Heart left ventricle (tissue), 16 donors: ENCODE measurements at regions not wholly inside any gene's neighbourhood (a gene's known extent, or its start where the extent isn't known, plus 50 kb on each side); places are given as distances from the start of the nearest gene placed in this dataset.
A peak's percentile ranks its signal among the peaks of the same experiment; 100 is the strongest.
"Not testable (repeated sequence)": the region's sequence is repeated elsewhere in the genome, so short reads cannot be mapped to it uniquely, and the experiment has no call there.

ENCODE experiments used
- ATAC-seq, 4 donors: fragments of 200-7000 bp; cut with Tn5 transposase; one replicate each; pipeline ENCODE4 v1.9.1; 2020 to 2022; ENCODE audit warnings: moderate library complexity in 4 of 4, mild to moderate bottlenecking in 3 of 4, moderate number of reproducible peaks in 1 of 4
- DNase-seq, 5 donors: peaks; one replicate each; pipeline ENCODE4 v3.0.0-alpha.2; 2020
- H3K27ac ChIP-seq, 12 donors: fragments of 200-600 bp; sonication (generic) in 4 of 12; one replicate each; pipeline versions ENCODE4 v1.5.0 to v1.8.0; 2016 to 2022; ENCODE audit warnings: mild to moderate bottlenecking in 2 of 12
- H3K27me3 ChIP-seq, 9 donors: fragments of 200-600 bp; sonication (generic) in 2 of 9; one replicate each; pipeline versions ENCODE4 v1.5.1 to v1.8.0; 2016 to 2022; ENCODE audit warnings: mild to moderate bottlenecking in 3 of 9
- H3K36me3 ChIP-seq, 9 donors: fragments of 200-600 bp; sonication (generic) in 2 of 9; one replicate each; pipeline versions ENCODE4 v1.5.0 to v1.8.0; 2018 to 2022; ENCODE audit warnings: mild to moderate bottlenecking in 2 of 9
- H3K4me1 ChIP-seq, 12 donors: fragments of 200-600 bp; sonication (generic) in 4 of 12; one replicate each; pipeline versions ENCODE4 v1.5.0 to v1.8.0; 2016 to 2022; ENCODE audit warnings: mild to moderate bottlenecking in 3 of 12
- H3K4me3 ChIP-seq, 12 donors: fragments of 200-600 bp; sonication (generic) in 4 of 12; one replicate each; pipeline versions ENCODE4 v1.5.0 to v1.8.0; 2017 to 2022; ENCODE audit warnings: mild to moderate bottlenecking in 9 of 12, moderate library complexity in 4 of 12
- H3K9me3 ChIP-seq, 12 donors: fragments of 200-600 bp; sonication (generic) in 4 of 12; one replicate each; pipeline versions ENCODE4 v1.5.0 to v1.8.0; 2016 to 2022; ENCODE audit warnings: mild to moderate bottlenecking in 1 of 12
- WGBS, 4 donors: extraction: QIAGEN DNeasy Blood & Tissue Kit in 2 of 4; methylation state at CpG; one replicate each; pipeline versions ENCODE4 v1.1.5 to v1.1.7; 2013 to 2018; 5-methylcytosine and 5-hydroxymethylcytosine counted together
- intact Hi-C, 10 donors: fragments of 100-400 bp; cut with DNase I; formaldehyde crosslinking; loops; one replicate each; pipeline versions ENCODE4 v1.11.1 to v1.14.2; 2022
- TF ChIP-seq, protein P1 (sequence below), 12 donors: fragments of 200-600 bp; sonication (generic) in 4 of 12; IDR thresholded peaks; one replicate each; pipeline versions ENCODE4 v1.5.0 to v1.8.0; 2018 to 2022; ENCODE audit warnings: antibody characterized with exemption in 12 of 12, mild to moderate bottlenecking in 5 of 12
- donor health status: ischemic (EF 13 %, LVEDD 7.1; RV severe dilation, severe dysfunction).
- donor health status: healthy with polysubstance abuse.
- donor health status: DM: no; HTN: yes; CAD: no.
- donor health status: DM: no; HTN: no; CAD: no.
- donor health status: ischemic (EF 25% LVEDD 6.9; RV normal size, moderate dysfunction).
- donor health status: ischemic (EF 25% LVEDD 5.7; RV mildly dilated, moderate dysfunction).
- donor health status: healthy.
- donor health status: DM: yes; HTN: yes; CAD: no.
- donor health status: ischemic (EF 35%, LVEDD 5.7; RV mildly dilated, moderate dysfunction).
- donor health status: nonischemic (EF 11% LVEDD 7.7; RV severe dilation, severe dysfunction).
- donor health status: DM: yes; HTN: yes; CAD: no.
- donor health status: PGD.
- donor health status: ischemic (EF 29% LVEDD 5.4; RV normal size, mild dysfunction).
- donor health status: nonischemic (EF 23%, LVEDD 6.1; RV moderate dilation, normal function).

DNA sequence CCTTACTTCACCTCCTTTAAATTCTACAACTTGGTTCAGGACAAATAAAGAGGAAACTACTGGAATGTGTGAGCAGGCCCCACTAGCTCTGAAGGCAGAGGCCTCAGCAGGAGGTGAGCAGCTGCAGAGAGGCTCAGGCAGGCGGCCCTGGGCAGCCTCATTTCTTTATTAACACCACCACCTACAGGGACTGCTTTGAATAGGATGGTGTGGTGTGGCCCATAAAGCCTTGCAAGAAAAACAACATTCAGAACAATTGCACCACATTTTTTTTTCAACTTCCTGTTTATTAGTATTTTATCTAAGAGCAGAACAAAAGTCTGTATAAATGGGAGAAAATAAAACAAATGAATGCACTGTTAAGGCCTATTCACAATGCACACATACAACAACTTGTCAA is 333.7 kb downstream of the BCL2L11 start:
- DNase-seq = peak in 1 of 5 donors; percentile 24
- not testable (repeated sequence) for H3K27me3 ChIP-seq, H3K36me3 ChIP-seq, H3K4me3 ChIP-seq, H3K9me3 ChIP-seq, H3K27ac ChIP-seq
- intact Hi-C loops = loop anchor here in 3 of 10 donors (10.0 kb wide), 1 partner anchor 340 kb away; no protein-coding TSS in a partner anchor
- TF ChIP-seq, protein P1, sequence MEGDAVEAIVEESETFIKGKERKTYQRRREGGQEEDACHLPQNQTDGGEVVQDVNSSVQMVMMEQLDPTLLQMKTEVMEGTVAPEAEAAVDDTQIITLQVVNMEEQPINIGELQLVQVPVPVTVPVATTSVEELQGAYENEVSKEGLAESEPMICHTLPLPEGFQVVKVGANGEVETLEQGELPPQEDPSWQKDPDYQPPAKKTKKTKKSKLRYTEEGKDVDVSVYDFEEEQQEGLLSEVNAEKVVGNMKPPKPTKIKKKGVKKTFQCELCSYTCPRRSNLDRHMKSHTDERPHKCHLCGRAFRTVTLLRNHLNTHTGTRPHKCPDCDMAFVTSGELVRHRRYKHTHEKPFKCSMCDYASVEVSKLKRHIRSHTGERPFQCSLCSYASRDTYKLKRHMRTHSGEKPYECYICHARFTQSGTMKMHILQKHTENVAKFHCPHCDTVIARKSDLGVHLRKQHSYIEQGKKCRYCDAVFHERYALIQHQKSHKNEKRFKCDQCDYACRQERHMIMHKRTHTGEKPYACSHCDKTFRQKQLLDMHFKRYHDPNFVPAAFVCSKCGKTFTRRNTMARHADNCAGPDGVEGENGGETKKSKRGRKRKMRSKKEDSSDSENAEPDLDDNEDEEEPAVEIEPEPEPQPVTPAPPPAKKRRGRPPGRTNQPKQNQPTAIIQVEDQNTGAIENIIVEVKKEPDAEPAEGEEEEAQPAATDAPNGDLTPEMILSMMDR (IDR thresholded peaks at IDR 0.05) = peak in 10 of 12 donors; percentile 11 to 49 (median 32)
- peaks cover 0 to 14% (median 0%) of the 10 kb centered on the region in 12 donors for H3K4me1 ChIP-seq
- ATAC-seq = peak; percentile 94 to 97 (median 96)
- no CpG with 5 or more reads among the region's 1 CpG for WGBS, 4 donors

DNA sequence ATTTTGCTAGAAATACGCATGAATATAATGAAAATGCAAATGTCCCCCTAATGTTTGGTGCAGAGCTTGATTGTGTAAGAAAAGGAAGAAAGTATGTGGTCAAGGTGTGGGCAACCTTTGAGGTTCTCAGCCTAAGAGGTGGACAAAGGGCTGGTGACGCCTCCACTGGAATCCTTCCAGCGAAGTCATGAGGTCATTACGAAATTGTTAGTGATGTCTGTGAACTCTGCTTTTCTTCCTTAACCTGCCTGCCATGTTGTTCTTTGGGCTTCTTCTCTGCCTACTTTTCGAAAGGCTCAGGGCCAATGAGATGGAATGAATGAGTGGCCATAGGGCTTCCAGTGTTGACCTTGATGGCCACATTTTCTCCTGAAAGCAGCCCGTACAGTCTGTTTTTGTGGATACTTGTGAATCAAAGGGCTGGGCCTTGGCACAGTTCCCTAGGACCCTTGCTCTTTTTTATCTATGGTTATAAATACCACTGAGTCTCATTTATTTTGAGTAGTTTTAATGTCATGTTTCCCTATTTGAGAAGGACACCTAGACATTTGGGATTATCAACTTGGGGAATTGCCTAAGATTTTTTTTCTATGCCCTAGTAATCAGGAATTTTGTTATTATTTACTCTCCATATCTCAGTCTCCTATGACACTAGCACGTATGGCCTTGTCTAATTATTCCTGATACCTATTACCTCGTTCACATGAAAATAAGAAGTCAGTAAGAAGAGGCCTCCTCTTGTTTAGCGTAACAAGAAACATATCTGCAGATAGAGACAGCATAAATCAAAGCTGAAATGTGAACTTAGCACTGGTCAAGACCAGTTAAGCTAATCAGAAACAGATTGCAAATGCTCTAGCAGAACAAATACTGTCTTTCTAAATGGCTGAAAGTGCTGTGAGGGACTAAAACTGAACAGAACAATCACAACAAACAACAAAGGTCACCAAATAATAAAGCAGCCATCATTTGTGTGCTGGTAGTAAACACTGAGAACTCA is 334.6 kb downstream of the BCL2L11 start:
- not testable (repeated sequence) for ATAC-seq

DNA sequence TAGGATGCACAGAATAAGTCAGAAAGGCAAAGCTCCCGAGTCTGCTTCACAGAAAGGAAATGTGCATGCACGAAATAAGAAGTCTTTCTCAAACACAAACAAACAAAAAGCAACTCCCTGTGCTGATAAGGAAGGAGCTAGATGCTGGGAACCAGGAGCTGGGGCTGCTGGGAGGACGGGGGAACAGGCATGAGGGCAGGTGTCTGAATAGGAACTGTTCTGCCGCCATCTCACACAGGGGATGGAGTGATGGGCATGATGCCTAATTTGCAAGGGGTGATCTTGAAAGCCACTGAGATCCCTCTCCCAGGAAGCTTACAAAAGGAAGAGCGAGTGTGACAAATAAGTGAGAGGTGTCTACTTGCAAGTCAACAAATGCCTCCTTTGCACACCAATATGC is 336.5 kb downstream of the BCL2L11 start:
- not testable (repeated sequence) for H3K27me3 ChIP-seq, H3K27ac ChIP-seq, H3K36me3 ChIP-seq, H3K4me1 ChIP-seq, H3K4me3 ChIP-seq, H3K9me3 ChIP-seq, DNase-seq, ATAC-seq
- intact Hi-C loops = loop anchor here in 3 of 10 donors (10.0 kb wide), 1 partner anchor 342 kb away; no protein-coding TSS in a partner anchor
- WGBS, 4 donors = 84 to 94% (median 88%) methylated on average over 2 to 3 of the region's 5 CpGs

More for the DNA sequence above, 334.6 kb downstream of the BCL2L11 start:
- not testable (repeated sequence) for H3K27me3 ChIP-seq, H3K36me3 ChIP-seq, H3K4me3 ChIP-seq, DNase-seq, H3K9me3 ChIP-seq, H3K27ac ChIP-seq
- peaks cover 0 to 10% (median 0%) of the 10 kb centered on the region in 12 donors for H3K4me1 ChIP-seq
- 88 to 96% (median 91%) methylated on average over 9 of the region's 9 CpGs for WGBS, 4 donors
- intact Hi-C loops = loop anchor here in 3 of 10 donors (10.0 kb wide), 1 partner anchor 341 kb away; no protein-coding TSS in a partner anchor

DNA sequence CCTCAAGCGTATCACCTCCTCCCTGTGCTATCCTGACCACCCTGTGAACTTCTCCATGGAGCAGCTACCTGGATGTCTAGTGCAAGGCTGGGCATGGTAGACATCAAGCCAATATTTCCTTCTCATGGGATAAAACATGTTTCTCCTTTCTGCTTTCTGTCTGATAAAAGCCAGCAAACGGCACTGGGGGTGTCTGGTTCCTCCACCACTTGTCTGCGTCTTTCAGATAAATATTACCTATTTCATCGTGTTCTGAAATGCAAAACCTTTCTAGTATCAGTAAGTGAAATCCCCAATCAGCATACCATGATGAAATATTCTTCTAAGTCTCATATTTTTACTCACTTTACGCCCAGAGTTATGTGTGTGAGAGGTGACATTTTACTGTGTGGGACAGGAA is 340.2 kb downstream of the BCL2L11 start:
- intact Hi-C loops, H3K27ac ChIP-seq, ATAC-seq, H3K36me3 ChIP-seq, DNase-seq, H3K4me3 ChIP-seq, H3K27me3 ChIP-seq, H3K4me1 ChIP-seq, H3K9me3 ChIP-seq: not testable (repeated sequence)
- 93 to 100% (median 96%) methylated on average over 4 to 5 of the region's 5 CpGs for WGBS, 4 donors

DNA sequence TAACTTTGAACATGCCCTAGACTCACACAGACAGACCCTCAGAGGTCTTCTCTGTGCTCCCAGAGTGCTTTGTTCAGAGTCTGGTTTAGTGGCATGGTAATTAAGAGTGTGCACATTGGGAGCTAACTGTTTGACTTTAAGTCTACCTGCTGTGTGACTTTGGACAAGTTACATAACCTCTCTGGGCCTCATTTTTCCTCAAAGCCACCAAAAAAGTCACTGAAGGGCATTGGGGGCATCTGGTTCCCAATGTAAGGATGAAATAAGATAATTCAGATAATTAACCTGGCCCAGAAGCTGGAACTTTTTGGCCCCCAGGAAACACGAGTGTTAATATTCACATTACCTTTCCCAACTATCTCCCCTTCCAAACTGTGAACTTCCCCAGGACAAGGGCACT is 341.1 kb downstream of the BCL2L11 start:
- H3K36me3 ChIP-seq, H3K4me3 ChIP-seq, intact Hi-C loops, DNase-seq, H3K4me1 ChIP-seq, H3K27ac ChIP-seq, H3K27me3 ChIP-seq, ATAC-seq, H3K9me3 ChIP-seq: not testable (repeated sequence)
- 93 to 100% (median 99%) methylated on average over 1 of the region's 1 CpG for WGBS, 4 donors

DNA sequence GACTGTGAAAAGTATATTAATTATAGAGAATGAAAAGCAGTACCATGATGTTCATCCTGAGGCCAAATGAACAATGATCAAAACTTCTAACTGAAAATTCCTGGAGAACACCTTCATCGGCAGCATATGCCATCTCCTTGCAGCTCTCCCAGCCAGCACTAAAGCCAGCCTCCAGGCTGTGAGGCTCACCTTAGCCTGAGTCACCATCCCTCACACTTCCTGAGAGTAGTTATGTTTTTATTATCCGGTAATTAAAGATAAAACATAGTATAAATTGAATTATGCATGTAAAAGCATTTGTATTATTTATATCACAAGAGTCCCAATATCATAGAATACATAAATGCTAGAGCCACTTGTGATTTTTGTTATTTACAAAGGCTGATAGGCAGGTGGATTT is 341.9 kb downstream of the BCL2L11 start:
- H3K27ac ChIP-seq, H3K4me3 ChIP-seq, DNase-seq, H3K36me3 ChIP-seq, ATAC-seq, H3K9me3 ChIP-seq, intact Hi-C loops, H3K27me3 ChIP-seq: not testable (repeated sequence)
- peaks cover 0 to 14% (median 3%) of the 10 kb centered on the region in 12 donors for H3K4me1 ChIP-seq
- 80 to 96% (median 90%) methylated on average over 2 of the region's 2 CpGs for WGBS, 4 donors

DNA sequence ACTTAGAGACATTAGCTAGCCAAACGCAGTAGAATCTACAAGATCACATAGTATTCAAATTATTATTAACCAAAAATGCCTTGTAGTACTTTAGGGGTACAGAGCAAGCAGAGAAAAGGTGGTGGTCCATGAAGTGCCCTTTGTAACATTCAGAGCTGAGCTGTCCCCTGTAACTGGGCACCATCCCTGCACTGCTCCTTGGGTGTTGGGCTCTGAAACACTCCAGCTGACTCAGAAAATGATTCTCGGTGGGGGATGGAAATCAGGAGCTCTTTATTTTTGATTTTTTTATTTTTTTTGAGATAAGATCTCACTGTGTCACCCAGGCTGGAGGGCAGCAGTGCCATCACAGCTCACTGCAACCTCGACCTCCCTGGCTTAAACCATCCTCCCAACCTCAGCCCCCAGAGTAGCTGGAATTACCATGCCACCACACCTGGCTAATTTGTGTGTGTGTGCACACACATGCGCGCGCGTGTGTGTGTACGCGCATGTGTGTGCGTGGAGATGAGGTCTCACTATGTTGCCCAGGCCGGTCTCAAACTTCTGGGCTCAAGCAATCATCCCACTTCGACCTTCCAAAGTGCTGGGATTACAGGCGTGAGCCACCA is 342.6 kb downstream of the BCL2L11 start:
- Histone ChIP-seq H3K4me3 (peak overlapping the region in 2 of 12 donors; percentile 18 to 27), H3K4me1 (peaks cover 0 to 14% (median 3%) of the 10 kb centered on the region in 12 donors)
- intact Hi-C loops, H3K9me3 ChIP-seq, DNase-seq, H3K36me3 ChIP-seq, H3K27ac ChIP-seq, H3K27me3 ChIP-seq: not testable (repeated sequence)
- peak in 2 of 4 donors; percentile 9 to 13 for ATAC-seq
- 88 to 95% (median 91%) methylated on average over 11 to 12 of the region's 13 CpGs for WGBS, 4 donors

DNA sequence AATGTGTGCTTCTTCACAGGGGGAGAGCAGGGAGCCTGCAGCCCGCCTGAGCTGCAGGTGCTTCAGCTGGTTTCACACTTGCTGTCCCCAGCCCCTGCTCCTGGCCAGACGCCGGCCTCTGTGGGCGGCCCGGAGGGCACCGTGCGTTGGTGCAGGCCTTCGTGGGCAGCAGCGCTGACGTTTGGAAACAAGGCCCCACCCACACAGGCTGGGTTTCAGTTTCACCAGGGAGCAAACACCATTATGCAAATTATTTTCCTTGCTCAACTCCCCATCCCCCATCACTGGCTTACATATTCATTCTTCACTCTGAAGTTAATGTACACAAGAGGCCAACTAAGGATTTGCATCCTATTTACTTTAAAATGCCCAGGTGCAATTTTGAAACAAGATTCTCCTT is 343.2 kb downstream of the BCL2L11 start:
- DNase-seq, H3K27me3 ChIP-seq, H3K9me3 ChIP-seq, H3K36me3 ChIP-seq, intact Hi-C loops: not testable (repeated sequence)
- no CpG with 5 or more reads among the region's 10 CpGs for WGBS, 4 donors
- peak; percentile 81 to 95 (median 92) for ATAC-seq
- Histone ChIP-seq H3K4me1 (peaks cover 0 to 14% (median 3%) of the 10 kb centered on the region in 12 donors), H3K27ac (peak overlapping the region in 1 of 12 donors; percentile 19), H3K4me3 (peak overlapping the region in 4 of 12 donors; percentile 18 to 27 (median 24))

DNA sequence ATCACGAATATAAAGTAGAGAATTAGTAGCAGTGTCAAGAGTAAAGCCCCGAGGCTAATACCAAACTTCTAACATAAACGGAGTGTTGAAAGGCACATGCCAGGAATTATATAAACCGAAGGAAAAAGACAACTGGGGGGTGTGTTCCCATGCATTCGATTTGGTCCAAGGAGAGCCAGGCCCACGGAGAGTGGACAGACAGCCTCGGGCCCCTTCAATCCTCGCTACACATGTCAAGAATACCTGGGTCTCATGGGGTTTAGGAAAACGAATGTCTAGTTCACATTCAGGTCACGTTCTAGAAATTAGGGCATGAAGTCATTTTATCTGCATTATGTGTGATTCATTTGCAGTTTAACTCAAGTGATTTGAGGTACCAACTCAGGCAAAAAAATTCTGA is 343.7 kb downstream of the BCL2L11 start:
- WGBS, 4 donors = 51 to 79% (median 58%) methylated on average over 6 to 7 of the region's 10 CpGs

More for the DNA sequence above, 343.7 kb downstream of the BCL2L11 start:
- intact Hi-C loops, H3K9me3 ChIP-seq, DNase-seq, H3K36me3 ChIP-seq, H3K27me3 ChIP-seq: not testable (repeated sequence)
- peak in 1 of 4 donors; percentile 5 for ATAC-seq
- H3K4me1 ChIP-seq = peaks cover 0 to 14% (median 3%) of the 10 kb centered on the region in 12 donors
- peak overlapping the region in 2 of 12 donors; percentile 21 to 26 for H3K4me3 ChIP-seq
- peak overlapping the region in 1 of 12 donors; percentile 19 for H3K27ac ChIP-seq
